ENCODE measurements at regions not wholly inside any gene's neighbourhood (a gene's known extent, or its start where the extent isn't known, plus 50 kb on each side); places are given as distances from the start of the nearest gene placed in this dataset.

DNA sequence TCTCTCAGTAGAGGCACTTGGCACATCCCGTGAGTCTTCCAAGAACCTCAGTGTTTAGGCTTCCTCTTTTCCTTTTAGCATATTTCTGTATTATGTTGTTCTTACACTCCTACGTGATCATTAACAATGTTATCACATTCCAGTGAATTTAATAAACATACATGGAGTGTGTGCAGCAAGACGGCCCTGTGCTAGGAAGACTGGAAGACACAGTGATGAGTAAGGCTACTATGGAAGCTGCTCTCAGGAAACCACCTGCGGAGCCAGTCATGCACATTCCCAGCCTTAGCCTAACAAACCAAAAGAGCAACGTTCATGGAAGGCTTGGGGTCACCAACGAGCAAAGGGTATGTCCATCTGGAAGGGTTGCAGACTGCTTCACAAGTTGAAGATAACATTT is 103.4 kb downstream of the ETAA1 start:
- TF ChIP-seq, protein P1, sequence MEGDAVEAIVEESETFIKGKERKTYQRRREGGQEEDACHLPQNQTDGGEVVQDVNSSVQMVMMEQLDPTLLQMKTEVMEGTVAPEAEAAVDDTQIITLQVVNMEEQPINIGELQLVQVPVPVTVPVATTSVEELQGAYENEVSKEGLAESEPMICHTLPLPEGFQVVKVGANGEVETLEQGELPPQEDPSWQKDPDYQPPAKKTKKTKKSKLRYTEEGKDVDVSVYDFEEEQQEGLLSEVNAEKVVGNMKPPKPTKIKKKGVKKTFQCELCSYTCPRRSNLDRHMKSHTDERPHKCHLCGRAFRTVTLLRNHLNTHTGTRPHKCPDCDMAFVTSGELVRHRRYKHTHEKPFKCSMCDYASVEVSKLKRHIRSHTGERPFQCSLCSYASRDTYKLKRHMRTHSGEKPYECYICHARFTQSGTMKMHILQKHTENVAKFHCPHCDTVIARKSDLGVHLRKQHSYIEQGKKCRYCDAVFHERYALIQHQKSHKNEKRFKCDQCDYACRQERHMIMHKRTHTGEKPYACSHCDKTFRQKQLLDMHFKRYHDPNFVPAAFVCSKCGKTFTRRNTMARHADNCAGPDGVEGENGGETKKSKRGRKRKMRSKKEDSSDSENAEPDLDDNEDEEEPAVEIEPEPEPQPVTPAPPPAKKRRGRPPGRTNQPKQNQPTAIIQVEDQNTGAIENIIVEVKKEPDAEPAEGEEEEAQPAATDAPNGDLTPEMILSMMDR (IDR thresholded peaks at IDR 0.05): no peak
- no peak for TF ChIP-seq POLR2A (IDR thresholded peaks at IDR 0.05)
